ENCODE measurements at regions not wholly inside any gene's neighbourhood (a gene's known extent, or its start where the extent isn't known, plus 50 kb on each side); places are given as distances from the start of the nearest gene placed in this dataset.

DNA sequence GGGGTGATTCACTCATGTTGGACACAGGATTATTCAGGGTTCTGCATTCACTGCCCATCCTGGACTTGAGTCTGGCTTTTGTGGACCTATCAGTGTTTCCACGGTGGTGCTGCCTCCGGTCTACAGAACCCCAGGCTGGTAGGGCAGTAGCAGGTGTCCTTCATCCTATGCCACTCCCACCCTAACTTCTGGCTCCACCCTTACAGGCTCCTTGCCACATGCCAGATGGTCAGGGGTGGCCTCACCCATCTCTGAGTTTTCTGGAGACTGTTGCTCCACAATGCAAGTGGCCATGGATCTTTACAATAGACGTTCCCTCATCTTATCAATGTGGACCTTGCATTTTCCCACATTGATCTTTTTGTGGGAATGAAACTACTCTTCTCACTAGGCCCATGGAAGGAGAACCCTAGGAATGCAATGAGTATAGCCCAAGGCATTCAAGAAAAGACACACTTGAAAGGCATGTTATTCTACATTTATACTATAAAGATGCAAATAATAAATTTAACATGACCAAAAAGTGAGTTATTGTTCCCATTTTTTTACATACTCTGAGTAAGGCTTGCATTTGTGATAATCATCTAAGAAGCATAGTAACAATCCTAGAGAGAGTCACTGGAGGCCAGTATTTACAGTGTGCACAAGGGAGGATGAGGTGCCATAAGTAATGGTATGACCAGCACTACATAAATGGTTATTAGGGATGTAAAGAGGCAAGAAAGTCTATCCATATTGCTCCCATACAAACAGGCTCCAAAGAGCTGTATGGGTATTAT, 57.4 kb upstream of the ADO start:
- TF ChIP-seq POLR2A (IDR thresholded peaks at IDR 0.05) = no peak
- TF ChIP-seq, protein P1, sequence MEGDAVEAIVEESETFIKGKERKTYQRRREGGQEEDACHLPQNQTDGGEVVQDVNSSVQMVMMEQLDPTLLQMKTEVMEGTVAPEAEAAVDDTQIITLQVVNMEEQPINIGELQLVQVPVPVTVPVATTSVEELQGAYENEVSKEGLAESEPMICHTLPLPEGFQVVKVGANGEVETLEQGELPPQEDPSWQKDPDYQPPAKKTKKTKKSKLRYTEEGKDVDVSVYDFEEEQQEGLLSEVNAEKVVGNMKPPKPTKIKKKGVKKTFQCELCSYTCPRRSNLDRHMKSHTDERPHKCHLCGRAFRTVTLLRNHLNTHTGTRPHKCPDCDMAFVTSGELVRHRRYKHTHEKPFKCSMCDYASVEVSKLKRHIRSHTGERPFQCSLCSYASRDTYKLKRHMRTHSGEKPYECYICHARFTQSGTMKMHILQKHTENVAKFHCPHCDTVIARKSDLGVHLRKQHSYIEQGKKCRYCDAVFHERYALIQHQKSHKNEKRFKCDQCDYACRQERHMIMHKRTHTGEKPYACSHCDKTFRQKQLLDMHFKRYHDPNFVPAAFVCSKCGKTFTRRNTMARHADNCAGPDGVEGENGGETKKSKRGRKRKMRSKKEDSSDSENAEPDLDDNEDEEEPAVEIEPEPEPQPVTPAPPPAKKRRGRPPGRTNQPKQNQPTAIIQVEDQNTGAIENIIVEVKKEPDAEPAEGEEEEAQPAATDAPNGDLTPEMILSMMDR (IDR thresholded peaks at IDR 0.05 in 8 of 11, conservative IDR thresholded peaks at IDR 0.05 in 3 of 11) = no peak

Measured in spleen (tissue), 7 donors.